GM21723 (cell line): ENCODE measurements at regions not wholly inside any gene's neighbourhood (a gene's known extent, or its start where the extent isn't known, plus 50 kb on each side); places are given as distances from the start of the nearest gene placed in this dataset.

Experiments
- ATAC-seq: cut with Tn5 transposase; IDR thresholded peaks from one replicate; pipeline ENCODE4 v1.9.1; 2021; ENCODE audit warnings: mild to moderate bottlenecking, moderate library complexity; ENCODE audit not compliant: unreplicated experiment

DNA sequence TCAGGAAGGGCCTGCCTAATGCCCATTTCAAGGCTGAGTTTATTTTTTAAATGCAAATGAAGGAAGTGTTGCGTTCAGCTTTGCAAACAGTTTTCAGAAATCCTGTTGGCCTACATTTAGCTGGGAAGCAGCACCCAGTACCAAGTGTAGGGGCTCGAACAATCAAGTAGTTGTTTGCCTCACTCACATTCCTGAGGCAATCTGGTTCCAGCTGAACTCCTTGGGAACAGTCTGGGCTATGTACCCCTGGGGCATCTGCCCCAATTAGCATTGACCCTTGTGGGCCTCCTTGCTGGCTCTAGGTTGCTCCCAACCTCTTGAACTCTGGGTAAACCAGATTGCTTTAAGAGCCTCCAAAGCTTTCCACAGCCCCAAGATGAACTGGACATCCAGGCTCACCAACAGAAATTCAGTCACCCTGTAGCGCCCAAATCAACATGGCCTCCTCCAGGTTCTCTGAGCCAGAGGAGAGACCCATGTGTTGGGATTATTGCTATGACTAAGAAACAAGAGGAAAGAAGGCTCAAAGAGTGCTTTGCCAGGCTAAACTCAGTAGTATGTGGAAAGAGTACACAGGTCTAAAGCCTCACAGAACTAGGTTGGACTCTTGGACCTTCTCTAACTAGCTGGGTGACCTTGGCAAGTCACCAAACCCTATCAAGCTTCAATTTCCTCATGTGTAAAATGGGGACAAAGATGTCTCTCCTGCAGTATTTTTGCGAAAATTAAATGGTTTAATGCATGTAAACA is 532.7 kb downstream of the SOX2 start:
- ATAC-seq, result no peak

DNA sequence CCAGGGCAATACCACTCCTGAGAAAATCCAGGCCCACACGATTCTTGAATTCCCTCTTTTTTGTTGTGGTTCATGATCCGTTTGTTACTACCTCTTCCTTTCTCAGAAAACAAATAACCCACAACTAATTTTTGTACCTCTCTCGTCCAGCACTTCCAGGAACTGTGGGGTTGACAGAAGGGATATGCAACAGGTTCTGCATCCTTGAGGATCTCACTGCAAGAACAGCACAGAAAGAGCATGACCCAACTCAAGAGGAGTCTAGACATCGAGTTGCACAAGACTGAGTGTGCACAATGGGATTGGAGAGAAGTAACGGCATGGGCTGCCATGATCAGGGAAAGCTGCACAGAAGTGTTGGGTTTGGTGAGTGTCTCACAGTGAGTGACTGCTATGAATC is 533.3 kb downstream of the SOX2 start:
- no peak for ATAC-seq

GRCh38 chr3:182246870-182247269 is 535.1 kb downstream of the SOX2 start:
- ATAC-seq, result no peak

DNA sequence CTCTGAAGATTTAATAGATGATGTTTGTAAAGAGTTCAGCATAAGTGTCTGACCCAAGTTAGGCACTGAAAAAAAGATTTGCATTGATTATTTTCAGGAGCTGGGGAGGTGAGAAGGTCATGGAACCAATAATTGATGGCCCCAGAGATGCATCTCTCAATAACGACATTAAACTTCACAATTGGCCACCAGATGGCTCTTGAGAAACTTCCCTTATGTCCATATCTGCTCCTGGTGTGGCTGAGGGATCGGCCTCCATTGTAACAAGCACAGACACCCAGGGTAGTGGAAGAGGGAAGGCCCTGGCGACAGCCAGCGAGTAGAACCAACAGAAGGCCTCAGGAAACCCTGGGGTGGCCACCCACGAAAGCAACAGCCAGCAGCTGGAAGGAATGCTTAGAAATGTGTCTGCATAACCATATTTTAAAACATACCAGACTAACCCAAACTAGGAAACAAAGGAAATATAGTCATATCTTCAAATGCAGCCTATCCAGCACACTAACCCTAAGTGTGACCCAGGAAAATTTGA is 536.7 kb downstream of the SOX2 start:
- no peak for ATAC-seq

DNA sequence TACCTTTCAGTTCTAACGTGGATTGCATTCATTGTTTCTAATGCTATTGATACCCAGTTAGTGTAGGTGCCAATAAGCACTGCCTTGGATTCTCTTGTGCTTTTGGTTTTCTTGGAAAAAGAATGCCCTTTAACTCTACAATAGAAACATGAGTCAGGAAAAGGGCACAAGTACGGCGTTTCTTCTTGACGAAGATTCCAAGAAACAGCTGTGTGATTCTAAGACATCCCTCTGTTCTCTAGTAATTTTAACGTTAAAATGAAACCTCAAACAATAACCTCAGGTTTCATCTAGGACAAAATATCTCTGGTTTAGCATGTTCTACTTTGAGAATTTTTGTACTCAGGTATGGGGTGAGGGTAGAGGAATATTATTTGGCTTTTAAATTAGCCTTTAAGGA is 540.5 kb upstream of the ATP11B start:
- ATAC-seq, result no peak

- ATAC-seq, result no peak
Observed at GRCh38 chr3:182255158-182255557, 538.1 kb upstream of the ATP11B start.

DNA sequence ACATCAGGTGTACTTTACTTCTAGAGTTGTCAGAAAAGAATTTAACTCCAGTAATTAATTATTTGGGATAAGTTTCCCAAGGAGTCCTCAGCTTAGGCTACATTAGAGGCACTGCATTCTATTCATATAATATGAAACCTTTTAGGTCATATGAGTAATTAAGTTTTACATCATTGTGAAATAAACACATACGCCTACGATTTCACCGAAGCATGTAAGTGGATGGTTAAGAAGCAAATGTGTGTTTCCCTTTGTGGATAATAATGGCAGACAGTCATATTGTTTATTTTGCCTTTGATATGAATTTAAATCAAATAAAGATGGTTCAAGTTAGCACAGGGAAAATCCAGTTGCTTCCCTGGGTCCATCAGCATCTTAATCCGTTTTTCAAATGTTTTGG is 535.9 kb upstream of the ATP11B start:
- no peak for ATAC-seq

DNA sequence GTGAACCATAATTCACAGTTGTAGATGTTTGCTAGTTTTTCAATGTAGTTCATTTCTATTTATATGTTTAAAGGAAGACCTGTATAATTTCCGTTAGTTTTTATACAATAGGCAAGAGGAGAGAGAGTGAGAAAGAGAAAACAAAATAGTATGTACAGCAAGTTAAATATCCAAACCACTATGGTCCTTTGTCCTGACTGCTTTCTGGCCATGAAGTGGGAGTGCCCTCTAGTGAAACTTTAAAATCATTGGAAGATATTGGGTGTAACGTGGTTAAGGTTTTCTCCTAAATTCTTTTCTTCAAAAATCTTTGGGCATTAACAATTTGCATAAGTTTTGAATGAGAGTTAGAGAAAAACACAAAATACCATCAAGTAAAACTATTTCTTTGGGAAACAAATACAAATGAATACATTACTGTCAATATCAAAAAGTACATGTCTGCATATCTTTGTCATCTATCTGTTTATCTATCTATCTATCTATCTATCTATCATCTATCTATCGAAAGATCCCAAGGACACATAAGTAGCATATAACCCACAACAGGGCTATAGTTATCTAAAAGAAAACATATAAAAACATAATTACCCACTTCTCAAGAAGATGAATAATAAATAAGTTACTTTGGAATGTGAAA is 534.6 kb upstream of the ATP11B start:
- ATAC-seq, result no peak

GRCh38 chr3:182259579-182259978 is 533.7 kb upstream of the ATP11B start:
- no peak for ATAC-seq

- no peak for ATAC-seq
Observed at GRCh38 chr3:182261041-182261440, 532.3 kb upstream of the ATP11B start.

DNA sequence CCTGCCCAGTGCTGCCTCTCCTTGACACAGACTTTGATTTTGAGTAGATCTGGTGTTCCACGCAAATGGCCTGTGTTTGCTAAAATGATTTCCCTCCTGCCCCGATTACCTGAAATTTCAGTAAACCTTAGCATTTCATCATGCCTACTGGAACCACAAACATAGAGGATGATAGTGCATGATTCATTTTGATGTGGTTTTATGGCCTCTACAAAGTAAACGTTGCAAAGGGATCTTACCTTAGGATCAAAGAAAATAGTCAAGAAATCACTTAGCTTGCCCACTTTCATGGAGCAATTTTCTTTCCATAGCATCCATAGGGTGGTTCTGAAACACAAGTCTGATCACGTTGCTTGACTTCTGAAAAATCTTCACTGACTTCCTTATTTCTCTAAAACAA is 524.6 kb upstream of the ATP11B start:
- no peak for ATAC-seq

- ATAC-seq, result no peak
Observed at GRCh38 chr3:182276512-182276911, 516.8 kb upstream of the ATP11B start.

DNA sequence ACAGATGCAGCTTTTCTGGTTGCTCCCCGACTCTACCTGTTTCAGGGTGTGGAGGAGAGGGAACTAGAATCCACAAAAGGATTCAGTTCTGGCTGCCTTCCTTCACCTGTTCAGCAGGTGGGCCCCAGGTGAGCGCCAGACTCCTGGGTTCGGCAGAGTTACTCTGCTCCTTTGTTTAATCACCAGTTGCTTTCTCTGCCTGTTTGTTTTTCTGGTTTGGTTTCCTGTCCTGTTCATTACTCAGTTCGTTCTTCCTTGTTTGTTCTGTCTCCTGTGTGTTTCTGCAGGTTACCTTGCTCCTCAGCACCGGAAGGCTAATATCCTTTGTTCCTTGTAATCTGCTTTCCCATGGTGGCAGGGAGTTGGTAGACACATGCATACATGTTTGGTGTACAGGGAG is 508.5 kb upstream of the ATP11B start:
- no peak for ATAC-seq

DNA sequence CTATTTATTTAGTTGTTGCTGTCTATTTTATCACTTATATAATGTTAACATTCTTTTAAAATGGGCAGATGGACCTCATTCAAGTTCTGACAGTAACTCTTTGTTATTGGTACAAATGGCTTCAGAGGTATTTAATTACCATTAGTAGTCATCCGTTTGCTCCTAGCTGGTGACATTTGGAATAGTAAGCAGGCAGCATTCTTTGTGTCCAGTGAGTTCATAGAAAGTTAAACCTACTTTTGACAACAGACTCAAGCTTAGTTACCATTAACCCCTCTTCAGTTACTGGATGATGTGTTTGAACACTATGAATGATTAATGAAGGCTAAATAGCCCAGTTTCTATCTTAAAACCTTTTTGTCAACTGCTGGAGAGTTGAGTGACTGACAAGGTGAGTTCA is 500.7 kb upstream of the ATP11B start:
- no peak for ATAC-seq

- no peak for ATAC-seq
Observed at GRCh38 chr3:182294256-182294655, 499.0 kb upstream of the ATP11B start.

GRCh38 chr3:182294696-182295095 is 498.6 kb upstream of the ATP11B start:
- no peak for ATAC-seq

DNA sequence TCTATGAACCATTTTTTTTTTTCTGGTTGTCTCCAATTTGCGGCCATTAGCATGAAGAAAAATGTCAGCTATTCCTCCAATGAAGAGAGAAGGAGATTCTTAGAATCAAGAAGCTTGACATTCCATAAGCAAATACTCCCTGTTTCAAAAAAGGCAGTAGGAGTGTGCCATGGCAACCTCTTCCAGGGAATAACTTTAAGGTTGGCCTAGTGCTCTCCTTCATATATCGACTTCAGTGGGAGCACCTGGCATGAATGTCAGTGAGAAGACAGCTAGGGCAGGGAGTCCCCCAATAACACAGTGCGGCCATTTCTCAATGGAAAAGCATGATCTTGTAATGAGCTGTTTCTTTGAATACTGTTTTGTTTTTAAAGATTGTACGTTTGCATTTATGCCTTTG is 493.0 kb upstream of the ATP11B start:
- ATAC-seq, result no peak

GRCh38 chr3:182303169-182303568 is 490.1 kb upstream of the ATP11B start:
- no peak for ATAC-seq

DNA sequence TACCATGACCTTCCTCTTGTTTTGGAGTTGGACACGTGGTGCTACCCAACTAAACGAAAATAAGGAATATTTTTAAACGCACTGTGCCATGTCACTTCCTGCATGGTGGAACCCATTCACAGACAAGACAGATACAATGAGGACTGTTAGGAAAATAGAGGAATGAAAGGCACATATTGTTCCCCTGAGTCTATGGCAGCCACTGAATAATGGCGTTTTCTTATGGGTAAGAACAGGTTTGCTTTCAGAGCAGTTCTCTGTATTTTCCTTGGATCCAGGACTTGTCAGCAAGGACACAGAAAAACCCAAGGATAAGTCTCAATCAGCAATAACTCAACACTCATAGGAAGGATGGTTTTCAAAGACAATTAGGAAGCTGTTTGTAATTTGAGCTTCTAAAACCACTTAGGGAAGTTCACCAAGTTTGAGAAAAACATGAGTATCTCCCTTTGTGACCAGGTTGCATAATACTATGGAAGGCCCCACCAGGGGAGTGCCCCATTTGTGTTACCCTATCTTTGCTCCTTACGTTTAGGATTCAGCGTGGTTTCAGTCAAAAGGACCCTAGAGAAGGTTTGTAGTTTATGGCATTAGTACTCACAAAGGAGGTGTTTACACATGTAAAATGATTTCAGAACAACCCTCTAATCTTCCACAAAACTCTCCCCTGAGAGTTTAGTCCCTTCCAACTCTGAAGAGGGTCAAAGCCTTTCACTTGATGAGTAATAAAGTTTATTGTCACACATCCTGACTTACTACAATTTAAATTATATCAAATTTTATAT is 487.2 kb upstream of the ATP11B start:
- no peak for ATAC-seq

GRCh38 chr3:182308328-182308727 is 485.0 kb upstream of the ATP11B start:
- no peak for ATAC-seq

DNA sequence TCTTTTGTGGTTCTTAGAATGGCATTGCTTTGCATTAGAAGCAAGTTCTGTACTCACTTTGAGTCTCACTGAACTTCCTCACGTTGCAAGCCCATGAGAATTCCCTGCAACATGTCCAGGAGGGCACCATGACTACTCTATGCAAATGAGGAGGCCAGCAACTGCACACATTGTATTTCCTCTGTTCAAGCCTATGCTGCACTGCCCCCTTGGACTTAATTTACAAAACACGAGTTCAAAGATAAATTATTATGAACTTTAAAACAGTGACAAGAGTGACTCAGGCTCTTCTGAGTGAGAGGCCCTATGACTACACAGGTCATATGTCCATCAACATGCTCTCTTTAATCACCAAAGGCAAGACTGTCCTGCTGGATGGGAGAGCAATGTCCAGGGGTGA is 484.2 kb upstream of the ATP11B start:
- no peak for ATAC-seq

- ATAC-seq, result no peak
Observed at GRCh38 chr3:182315313-182315712, 478.0 kb upstream of the ATP11B start.
